CD4-positive, CD25-positive, alpha-beta regulatory T cell (primary cell): ENCODE measurements at regions not wholly inside any gene's neighbourhood (a gene's known extent, or its start where the extent isn't known, plus 50 kb on each side); places are given as distances from the start of the nearest gene placed in this dataset.

Source experiments
- ATAC-seq, 2 donors: fragments of 150-1000 bp; cut with Tn5 transposase; one replicate each; pipeline ENCODE4 v1.10.0; 2021; ENCODE audit warnings: low read depth in 2 of 2, moderate number of reproducible peaks in 2 of 2, moderate library complexity in 1 of 2
- DNase-seq, 3 donors: peaks; one replicate each; pipeline versions ENCODE4 v3.0.0 to v3.0.0-alpha.2; 2012 to 2022; ENCODE audit warnings: mixed read lengths in 1 of 3
- H3K27ac ChIP-seq: one replicate; pipeline ENCODE4 v1.7.0; 2013; ENCODE audit warnings: mild to moderate bottlenecking, low read length; ENCODE audit not compliant: insufficient read depth, poor library complexity, severe bottlenecking
- H3K27me3 ChIP-seq: one replicate; pipeline ENCODE4 v1.7.0; 2013; ENCODE audit warnings: low read length; ENCODE audit not compliant: control insufficient read depth, insufficient read depth
- H3K36me3 ChIP-seq: one replicate; pipeline ENCODE4 v1.7.0; 2013; ENCODE audit warnings: mild to moderate bottlenecking, low read length, moderate library complexity; ENCODE audit not compliant: control insufficient read depth, insufficient read depth
- H3K4me1 ChIP-seq: 2 replicates; pipeline ENCODE4 v1.7.0; 2013; ENCODE audit warnings: mild to moderate bottlenecking, low read length; ENCODE audit not compliant: insufficient read depth, control insufficient read depth, poor library complexity, severe bottlenecking
- H3K4me3 ChIP-seq: one replicate; pipeline ENCODE4 v1.7.0; 2013; ENCODE audit warnings: low read depth, mild to moderate bottlenecking, low read length, moderate library complexity
- H3K9me3 ChIP-seq, 2 experiments: 1 replicate in 1 of 2; 2 replicates in 1 of 2; pipeline ENCODE4 v1.7.0; 2013; ENCODE audit warnings: low read length in 2 of 2, mild to moderate bottlenecking in 1 of 2, moderate library complexity in 1 of 2; ENCODE audit not compliant: control insufficient read depth in 2 of 2
- H3K27ac Mint-ChIP-seq, 3 donors: one replicate each; pipeline ENCODE4 v1.8.0; 2020 to 2022; ENCODE audit warnings: mild to moderate bottlenecking in 3 of 3, mixed read lengths in 3 of 3, moderate library complexity in 2 of 3
- H3K27me3 Mint-ChIP-seq: one replicate; pipeline ENCODE4 v1.8.0; 2022; ENCODE audit warnings: mild to moderate bottlenecking, mixed read lengths
- H3K36me3 Mint-ChIP-seq: one replicate; pipeline ENCODE4 v1.8.0; 2020; ENCODE audit warnings: mixed read lengths
- H3K4me1 Mint-ChIP-seq, 4 donors: one replicate each; pipeline ENCODE4 v1.8.0; 2020 to 2022; ENCODE audit warnings: mixed read lengths in 4 of 4, mild to moderate bottlenecking in 1 of 4
- H3K4me3 Mint-ChIP-seq, 4 donors: one replicate each; pipeline ENCODE4 v1.8.0; 2020 to 2022; ENCODE audit warnings: mild to moderate bottlenecking in 4 of 4, mixed read lengths in 4 of 4, moderate library complexity in 3 of 4
- H3K9me3 Mint-ChIP-seq, 7 donors: one replicate each; pipeline ENCODE4 v1.8.0; 2020 to 2022; ENCODE audit warnings: mixed read lengths in 7 of 7, mild to moderate bottlenecking in 3 of 7, moderate library complexity in 2 of 7

DNA sequence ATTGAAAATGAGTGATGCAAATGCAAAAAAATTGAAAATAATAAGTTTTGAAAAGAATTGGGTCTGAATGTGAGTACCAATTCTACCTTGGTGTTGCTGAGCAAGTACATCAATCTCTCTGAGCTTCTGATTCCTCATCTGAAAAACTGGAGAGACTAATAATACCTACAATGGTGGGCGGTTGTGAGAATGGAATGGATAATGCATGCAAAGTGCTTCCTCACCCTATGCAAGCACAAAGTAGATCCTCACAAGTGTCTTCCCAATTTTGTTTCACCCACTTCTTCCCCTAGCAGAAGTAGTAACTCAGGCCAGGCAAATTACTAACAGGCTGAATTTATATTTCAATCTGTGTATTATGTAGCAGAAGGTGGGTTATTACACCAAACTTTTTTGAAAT is 191.7 kb upstream of the PIK3C3 start:
- H3K4me1 ChIP-seq = no peaks in the 10 kb centered on the region
- no peak overlapping the region for H3K27ac ChIP-seq
- Mint-ChIP-seq H3K9me3 (peaks cover 0 to 12% (median 2%) of the 10 kb centered on the region in 7 donors), H3K4me3 (no peak overlapping the region), H3K36me3 (no peaks in the 10 kb centered on the region), H3K4me1 (no peaks in the 10 kb centered on the region), H3K27me3 (no peaks in the 10 kb centered on the region), H3K27ac (no peak overlapping the region)
- no peak for ATAC-seq
- no peak for DNase-seq
- no peaks in the 10 kb centered on the region for H3K9me3 ChIP-seq
- no peak overlapping the region for H3K4me3 ChIP-seq
- H3K36me3 ChIP-seq = no peaks in the 10 kb centered on the region
- no peaks in the 10 kb centered on the region for H3K27me3 ChIP-seq

- Mint-ChIP-seq H3K36me3 (no peaks in the 10 kb centered on the region), H3K27ac (no peak overlapping the region), H3K4me3 (no peak overlapping the region), H3K4me1 (no peaks in the 10 kb centered on the region), H3K9me3 (peaks cover 0 to 8% (median 2%) of the 10 kb centered on the region in 7 donors), H3K27me3 (no peaks in the 10 kb centered on the region)
- no peaks in the 10 kb centered on the region for H3K27me3 ChIP-seq
- no peaks in the 10 kb centered on the region for H3K4me1 ChIP-seq
- H3K4me3 ChIP-seq = no peak overlapping the region
- DNase-seq (no peak), ATAC-seq (no peak)
- H3K36me3 ChIP-seq = no peaks in the 10 kb centered on the region
- no peaks in the 10 kb centered on the region for H3K9me3 ChIP-seq
- H3K27ac ChIP-seq = no peak overlapping the region
Measured at GRCh38 chr18:41761333-41762018, 193.6 kb upstream of the PIK3C3 start.

DNA sequence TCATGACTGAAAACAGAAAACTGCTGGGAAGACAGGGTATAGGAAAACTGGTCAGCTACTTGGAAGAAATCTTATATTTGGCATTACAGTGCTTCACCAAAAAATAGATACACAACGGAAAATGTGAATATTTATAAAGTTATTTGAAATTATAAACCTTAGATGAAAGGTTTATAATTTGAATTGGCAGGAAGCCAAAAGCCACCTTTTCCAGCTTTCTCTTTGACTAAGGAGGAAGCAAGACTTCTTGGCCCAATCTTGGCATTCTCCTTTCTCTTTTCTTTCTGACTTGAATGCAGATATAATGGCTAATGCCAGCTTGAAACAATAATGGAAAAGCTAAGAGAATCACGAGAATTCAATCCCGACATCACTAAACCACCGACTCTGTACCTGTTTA is 196.5 kb upstream of the PIK3C3 start:
- Histone ChIP-seq H3K4me1 (no peaks in the 10 kb centered on the region), H3K9me3 (no peaks in the 10 kb centered on the region), H3K36me3 (no peaks in the 10 kb centered on the region), H3K27me3 (no peaks in the 10 kb centered on the region), H3K4me3 (no peak overlapping the region), H3K27ac (no peak overlapping the region)
- no peak overlapping the region for H3K27ac Mint-ChIP-seq
- no peak for DNase-seq
- H3K27me3 Mint-ChIP-seq = no peaks in the 10 kb centered on the region
- H3K36me3 Mint-ChIP-seq = no peaks in the 10 kb centered on the region
- H3K9me3 Mint-ChIP-seq = peaks cover 0 to 9% (median 3%) of the 10 kb centered on the region in 7 donors
- ATAC-seq = no peak
- no peak overlapping the region for H3K4me3 Mint-ChIP-seq
- no peaks in the 10 kb centered on the region for H3K4me1 Mint-ChIP-seq

- ATAC-seq = no peak
- H3K4me3 ChIP-seq = no peak overlapping the region
Measured at GRCh38 chr18:41756141-41756540, 198.9 kb upstream of the PIK3C3 start.

DNA sequence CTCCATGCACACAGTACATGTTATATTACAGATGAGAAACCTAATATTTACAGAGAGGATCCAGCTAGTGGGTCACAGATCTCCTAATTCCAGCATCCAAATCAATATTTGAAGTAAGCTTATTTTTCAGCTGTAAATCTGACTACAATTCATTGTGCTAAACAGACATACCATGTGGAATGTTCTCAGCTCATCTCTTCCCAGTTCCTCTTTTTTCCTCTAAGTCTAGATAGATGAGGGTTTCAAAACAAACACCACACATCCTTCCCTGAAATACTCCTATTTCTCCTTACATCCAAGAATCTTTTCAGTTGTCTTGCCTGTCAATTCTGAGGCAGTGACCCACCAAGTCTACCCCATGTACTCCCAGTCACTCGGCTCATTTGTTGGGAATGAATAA is 200.7 kb upstream of the PIK3C3 start:
- Mint-ChIP-seq H3K27ac (no peak overlapping the region), H3K9me3 (peaks cover 0 to 7% (median 0%) of the 10 kb centered on the region in 7 donors), H3K27me3 (no peaks in the 10 kb centered on the region), H3K4me1 (no peaks in the 10 kb centered on the region), H3K4me3 (no peak overlapping the region), H3K36me3 (no peaks in the 10 kb centered on the region)
- no peaks in the 10 kb centered on the region for H3K4me1 ChIP-seq
- H3K9me3 ChIP-seq = no peaks in the 10 kb centered on the region
- DNase-seq (no peak), ATAC-seq (no peak)
- H3K27ac ChIP-seq = no peak overlapping the region
- no peaks in the 10 kb centered on the region for H3K36me3 ChIP-seq
- H3K4me3 ChIP-seq = no peak overlapping the region
- no peaks in the 10 kb centered on the region for H3K27me3 ChIP-seq

More at GRCh38 chr18:41756141-41756540, 198.9 kb upstream of the PIK3C3 start:
- H3K9me3 Mint-ChIP-seq = peaks cover 0 to 9% (median 0%) of the 10 kb centered on the region in 7 donors
- H3K36me3 Mint-ChIP-seq = no peaks in the 10 kb centered on the region
- no peak for DNase-seq
- Histone ChIP-seq H3K27ac (no peak overlapping the region), H3K4me1 (no peaks in the 10 kb centered on the region), H3K36me3 (no peaks in the 10 kb centered on the region), H3K9me3 (no peaks in the 10 kb centered on the region), H3K27me3 (no peaks in the 10 kb centered on the region)
- no peak overlapping the region for H3K4me3 Mint-ChIP-seq
- H3K27ac Mint-ChIP-seq = peak overlapping the region in 1 of 3 donors; percentile 6
- H3K27me3 Mint-ChIP-seq = no peaks in the 10 kb centered on the region
- no peaks in the 10 kb centered on the region for H3K4me1 Mint-ChIP-seq

- Histone ChIP-seq H3K36me3 (no peaks in the 10 kb centered on the region), H3K4me3 (no peak overlapping the region), H3K27me3 (no peaks in the 10 kb centered on the region), H3K27ac (no peak overlapping the region), H3K9me3 (no peaks in the 10 kb centered on the region), H3K4me1 (no peaks in the 10 kb centered on the region)
- Mint-ChIP-seq H3K27me3 (no peaks in the 10 kb centered on the region), H3K4me1 (no peaks in the 10 kb centered on the region), H3K4me3 (no peak overlapping the region), H3K27ac (no peak overlapping the region), H3K9me3 (peaks cover 0 to 7% (median 0%) of the 10 kb centered on the region in 7 donors), H3K36me3 (no peaks in the 10 kb centered on the region)
- ATAC-seq = no peak
- no peak for DNase-seq
Measured at GRCh38 chr18:41753826-41754225, 201.2 kb upstream of the PIK3C3 start.

DNA sequence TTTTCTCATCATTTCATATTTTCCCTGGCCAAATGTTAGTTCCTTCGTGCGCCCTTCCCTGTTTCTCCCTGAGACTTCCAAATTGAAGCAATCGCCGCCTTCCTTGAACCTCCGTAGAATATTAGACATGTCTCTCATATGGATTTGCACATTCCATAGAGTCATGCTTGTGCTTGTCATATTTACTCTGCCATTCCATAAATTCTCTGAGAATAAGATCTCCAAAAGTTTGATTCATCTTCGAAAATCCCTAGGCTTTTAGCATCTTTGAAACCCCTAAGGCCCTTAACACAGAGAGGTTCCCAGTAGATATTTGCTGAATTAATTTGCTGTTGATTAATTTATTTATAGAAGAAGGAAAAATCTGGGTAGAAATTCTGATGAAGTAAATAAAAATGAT is 202.2 kb upstream of the PIK3C3 start:
- DNase-seq = no peak
- Histone ChIP-seq H3K36me3 (no peaks in the 10 kb centered on the region), H3K4me1 (no peaks in the 10 kb centered on the region), H3K27ac (no peak overlapping the region), H3K4me3 (no peak overlapping the region), H3K9me3 (no peaks in the 10 kb centered on the region), H3K27me3 (no peaks in the 10 kb centered on the region)
- no peak overlapping the region for H3K27ac Mint-ChIP-seq
- ATAC-seq = no peak
- H3K27me3 Mint-ChIP-seq = no peaks in the 10 kb centered on the region
- no peaks in the 10 kb centered on the region for H3K36me3 Mint-ChIP-seq
- H3K4me1 Mint-ChIP-seq = no peaks in the 10 kb centered on the region
- peaks cover 0 to 7% (median 0%) of the 10 kb centered on the region in 7 donors for H3K9me3 Mint-ChIP-seq
- no peak overlapping the region for H3K4me3 Mint-ChIP-seq

DNA sequence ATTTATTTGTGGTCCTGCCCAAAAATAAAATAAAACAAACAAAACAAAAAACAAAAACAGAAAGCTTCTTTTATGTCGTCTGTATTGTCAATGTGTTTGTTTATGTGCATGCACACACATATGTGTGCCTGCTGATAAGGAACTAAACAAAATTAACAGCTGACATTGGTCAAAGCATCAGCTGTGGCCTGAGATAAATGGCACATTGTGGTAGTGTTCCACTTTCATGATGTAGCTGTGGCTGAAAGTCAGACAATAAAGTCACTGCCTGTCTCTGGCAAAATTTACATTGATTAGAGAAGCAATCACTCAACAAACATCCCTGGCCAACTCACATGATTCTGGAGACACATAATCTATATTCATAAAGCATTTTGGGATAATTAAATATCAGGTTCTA is 203.4 kb upstream of the PIK3C3 start:
- Histone ChIP-seq H3K36me3 (no peaks in the 10 kb centered on the region), H3K4me1 (no peaks in the 10 kb centered on the region), H3K27me3 (no peaks in the 10 kb centered on the region), H3K9me3 (no peaks in the 10 kb centered on the region), H3K27ac (no peak overlapping the region), H3K4me3 (no peak overlapping the region)
- H3K36me3 Mint-ChIP-seq = no peaks in the 10 kb centered on the region
- H3K27ac Mint-ChIP-seq = no peak overlapping the region
- peaks cover 0 to 7% (median 0%) of the 10 kb centered on the region in 7 donors for H3K9me3 Mint-ChIP-seq
- no peaks in the 10 kb centered on the region for H3K27me3 Mint-ChIP-seq
- no peak for DNase-seq
- H3K4me3 Mint-ChIP-seq = no peak overlapping the region
- H3K4me1 Mint-ChIP-seq = no peaks in the 10 kb centered on the region
- no peak for ATAC-seq
